ENCODE measurements at regions not wholly inside any gene's neighbourhood (a gene's known extent, or its start where the extent isn't known, plus 50 kb on each side); places are given as distances from the start of the nearest gene placed in this dataset.

GRCh38 chr18:23077493-23078256 lies 57.6 kb upstream of the CABLES1 start:
- no peak overlapping the region for H3K27ac ChIP-seq
- H3K36me3 ChIP-seq, result no peaks in the 10 kb centered on the region
- Mint-ChIP-seq H3K27ac (no peak overlapping the region), H3K27me3 (ENCODE audit: insufficient read depth, low read depth) (peaks cover 6% of the 10 kb centered on the region), H3K36me3 (no peaks in the 10 kb centered on the region), H3K9me3 (no peaks in the 10 kb centered on the region), H3K4me1 (peaks cover 21% of the 10 kb centered on the region), H3K4me3 (no peak overlapping the region)
- no peaks in the 10 kb centered on the region for H3K79me2 ChIP-seq (ENCODE audit: low read depth)
- H2AFZ ChIP-seq (replicated peaks), result no peak overlapping the region
- H3K9me3 ChIP-seq (ENCODE audit: low read depth), result no peaks in the 10 kb centered on the region
- no peaks in the 10 kb centered on the region for H4K20me1 ChIP-seq (ENCODE audit: low read depth)
- no peak overlapping the region for H3K4me2 ChIP-seq
- no peak overlapping the region for H3K9ac ChIP-seq
- H3K4me1 ChIP-seq, result no peaks in the 10 kb centered on the region
- H3K27me3 ChIP-seq, result no peaks in the 10 kb centered on the region
- DNase-seq (ENCODE audit: low spot score), result no peak
- no peak overlapping the region for H3K4me3 ChIP-seq
- TF ChIP-seq, protein P1, sequence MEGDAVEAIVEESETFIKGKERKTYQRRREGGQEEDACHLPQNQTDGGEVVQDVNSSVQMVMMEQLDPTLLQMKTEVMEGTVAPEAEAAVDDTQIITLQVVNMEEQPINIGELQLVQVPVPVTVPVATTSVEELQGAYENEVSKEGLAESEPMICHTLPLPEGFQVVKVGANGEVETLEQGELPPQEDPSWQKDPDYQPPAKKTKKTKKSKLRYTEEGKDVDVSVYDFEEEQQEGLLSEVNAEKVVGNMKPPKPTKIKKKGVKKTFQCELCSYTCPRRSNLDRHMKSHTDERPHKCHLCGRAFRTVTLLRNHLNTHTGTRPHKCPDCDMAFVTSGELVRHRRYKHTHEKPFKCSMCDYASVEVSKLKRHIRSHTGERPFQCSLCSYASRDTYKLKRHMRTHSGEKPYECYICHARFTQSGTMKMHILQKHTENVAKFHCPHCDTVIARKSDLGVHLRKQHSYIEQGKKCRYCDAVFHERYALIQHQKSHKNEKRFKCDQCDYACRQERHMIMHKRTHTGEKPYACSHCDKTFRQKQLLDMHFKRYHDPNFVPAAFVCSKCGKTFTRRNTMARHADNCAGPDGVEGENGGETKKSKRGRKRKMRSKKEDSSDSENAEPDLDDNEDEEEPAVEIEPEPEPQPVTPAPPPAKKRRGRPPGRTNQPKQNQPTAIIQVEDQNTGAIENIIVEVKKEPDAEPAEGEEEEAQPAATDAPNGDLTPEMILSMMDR (IDR thresholded peaks at IDR 0.05), result peak; percentile 27
- no peak for TF ChIP-seq EZH2 (IDR thresholded peaks at IDR 0.05)
- H3F3A ChIP-seq (ENCODE audit: low read depth), result no peaks in the 10 kb centered on the region

GRCh38 chr18:23085066-23085465 lies 50.2 kb upstream of the CABLES1 start:
- H3K4me2 ChIP-seq, result no peak overlapping the region
- no peaks in the 10 kb centered on the region for H3K36me3 Mint-ChIP-seq
- no peaks in the 10 kb centered on the region for H3K9me3 ChIP-seq (ENCODE audit: low read depth)
- H3K36me3 ChIP-seq, result no peaks in the 10 kb centered on the region
- H3K9me3 Mint-ChIP-seq, result peaks cover 2% of the 10 kb centered on the region
- peaks cover 21% of the 10 kb centered on the region for H3K27me3 Mint-ChIP-seq (ENCODE audit: insufficient read depth, low read depth)
- H3K9ac ChIP-seq, result no peak overlapping the region
- H3K27ac Mint-ChIP-seq, result peak overlapping the region; percentile 0
- no peaks in the 10 kb centered on the region for H3K79me2 ChIP-seq (ENCODE audit: low read depth)
- H3K27me3 ChIP-seq, result no peaks in the 10 kb centered on the region
- no peak overlapping the region for H3K27ac ChIP-seq
- no peak overlapping the region for H3K4me3 ChIP-seq
- no peak overlapping the region for H2AFZ ChIP-seq (replicated peaks)
- H3K4me1 ChIP-seq, result peaks cover 6% of the 10 kb centered on the region
- no peaks in the 10 kb centered on the region for H3F3A ChIP-seq (ENCODE audit: low read depth)
- H3K4me1 Mint-ChIP-seq, result peaks cover 21% of the 10 kb centered on the region
- no peak for DNase-seq (ENCODE audit: low spot score)
- TF ChIP-seq EZH2 (IDR thresholded peaks at IDR 0.05) (no peak), EZH2phosphoT487 (IDR thresholded peaks at IDR 0.05) (no peak)
- TF ChIP-seq, protein P1 (IDR thresholded peaks at IDR 0.05), result no peak
- H4K20me1 ChIP-seq (ENCODE audit: low read depth), result no peaks in the 10 kb centered on the region
- H3K4me3 Mint-ChIP-seq, result no peak overlapping the region

Data from neural progenitor cell (in vitro differentiated cells).